NT2/D1 (cell line): ENCODE measurements at regions not wholly inside any gene's neighbourhood (a gene's known extent, or its start where the extent isn't known, plus 50 kb on each side); places are given as distances from the start of the nearest gene placed in this dataset.

ENCODE experiments used
- SUZ12 ChIP-seq: IDR thresholded peaks from 2 replicates; pipeline ENCODE4 v1.6.1; 2011; ENCODE audit not compliant: insufficient read length, insufficient read depth; ENCODE audit errors: extremely low read depth
- YY1 ChIP-seq: IDR thresholded peaks from 2 replicates; pipeline ENCODE4 v1.6.1; 2011; ENCODE audit not compliant: insufficient read length, insufficient read depth
- ZNF274 ChIP-seq: IDR thresholded peaks from 2 replicates; pipeline ENCODE4 v1.6.1; 2011; ENCODE audit warnings: mild to moderate bottlenecking, low read depth, low read length

GRCh38 chr5:4019841-4020240 is 424.2 kb downstream of the IRX1 start:
- TF ChIP-seq ZNF274 (no peak), YY1 (no peak), SUZ12 (no peak)
